GM19240 (cell line): ENCODE measurements at regions not wholly inside any gene's neighbourhood (a gene's known extent, or its start where the extent isn't known, plus 50 kb on each side); places are given as distances from the start of the nearest gene placed in this dataset.
A peak's percentile ranks its signal among the peaks of the same experiment; 100 is the strongest.

Experiments used
- DNase-seq: peaks from one replicate; pipeline ENCODE4 v3.0.0; 2011; ENCODE audit warnings: low spot score; ENCODE audit not compliant: insufficient read length

DNA sequence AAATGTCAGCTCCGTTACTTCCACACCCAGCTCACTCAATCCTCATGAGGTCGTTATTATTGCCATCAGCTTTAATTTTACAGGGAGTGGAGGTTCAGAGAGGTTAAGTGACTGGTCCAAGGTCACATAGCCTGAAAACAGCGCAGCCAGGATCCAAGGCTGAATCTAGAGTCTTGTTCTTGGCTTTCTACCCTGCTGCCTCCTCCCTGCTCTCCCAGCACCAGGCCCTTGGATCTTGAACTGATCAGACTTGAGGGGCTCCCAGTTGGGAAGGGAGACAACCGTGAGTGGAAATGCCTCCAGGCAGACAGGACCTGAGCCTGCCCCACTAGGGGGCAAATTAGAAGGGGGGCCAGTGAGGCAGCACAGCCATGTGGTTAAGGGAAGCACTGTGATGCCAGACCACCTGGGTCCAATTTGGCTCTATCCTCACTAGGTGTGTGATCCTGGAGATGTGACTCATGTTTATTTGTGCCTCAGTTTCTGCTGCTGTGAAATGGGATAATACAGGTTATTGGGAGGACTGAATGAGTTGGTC lies 135.6 kb upstream of the PTPN1 start:
- DNase-seq = no peak

DNA sequence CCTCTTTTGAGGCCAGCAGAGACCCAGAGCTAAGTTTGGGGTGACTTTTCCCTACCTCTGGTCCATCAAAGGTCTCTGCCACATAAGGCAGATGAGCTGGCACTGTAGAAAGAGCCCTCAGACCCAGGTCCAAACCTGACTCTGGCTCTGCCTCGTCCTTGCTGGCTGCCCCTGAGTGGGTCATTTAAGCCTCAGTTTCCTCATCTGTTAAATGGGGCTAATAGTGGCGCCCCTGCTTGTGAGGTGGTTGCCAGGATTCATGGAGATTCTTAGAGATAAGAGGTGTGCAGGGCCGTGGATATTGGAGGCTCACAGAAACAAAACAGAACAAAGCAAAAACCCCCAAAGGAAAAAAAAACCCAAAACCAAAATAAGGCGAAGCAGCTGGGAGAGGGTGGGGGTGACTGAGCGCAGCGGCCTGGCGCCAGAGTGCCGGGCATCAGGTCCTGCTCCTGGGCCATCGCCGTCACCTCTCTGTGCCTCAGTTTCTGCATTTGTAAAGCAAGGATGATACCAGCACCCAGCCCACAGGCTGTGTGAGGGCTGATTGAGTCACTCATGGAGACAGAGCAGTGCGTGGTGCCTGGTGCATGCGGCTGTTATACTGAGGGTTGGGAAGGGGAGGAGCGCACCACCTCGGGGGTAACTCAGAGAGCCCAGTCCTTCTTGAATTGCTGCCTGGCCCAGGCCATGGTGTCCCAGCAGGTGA lies 133.8 kb upstream of the PTPN1 start:
- DNase-seq = no peak

DNA sequence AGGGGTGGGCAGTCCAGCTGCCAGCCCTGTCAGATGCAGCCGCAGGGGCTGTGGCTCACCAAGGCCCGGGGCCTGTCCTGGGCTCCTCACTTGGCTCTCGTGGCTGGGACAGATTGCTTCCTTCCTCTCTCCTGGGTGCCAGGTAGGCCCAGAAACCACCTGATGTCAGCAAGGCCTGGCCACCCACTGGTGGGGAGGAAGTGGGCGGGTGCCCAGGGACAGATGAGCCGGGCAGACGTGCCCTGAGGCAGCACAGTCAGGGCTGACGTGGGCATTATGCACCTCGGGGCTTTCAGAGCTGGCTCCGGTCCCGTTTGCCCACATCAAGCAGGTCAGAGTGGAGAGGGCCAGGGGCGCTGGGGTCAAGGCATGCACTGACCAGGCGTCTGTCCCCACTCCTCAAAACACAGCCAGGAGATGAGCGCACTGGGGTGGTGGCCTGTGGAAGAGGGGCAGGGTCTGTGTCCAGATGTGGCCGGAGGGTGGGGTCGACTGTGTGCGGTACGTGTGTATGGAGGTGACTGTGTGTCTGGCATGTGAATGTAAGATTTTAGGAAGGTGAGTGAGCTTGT lies 133.2 kb upstream of the PTPN1 start:
- DNase-seq = no peak

DNA sequence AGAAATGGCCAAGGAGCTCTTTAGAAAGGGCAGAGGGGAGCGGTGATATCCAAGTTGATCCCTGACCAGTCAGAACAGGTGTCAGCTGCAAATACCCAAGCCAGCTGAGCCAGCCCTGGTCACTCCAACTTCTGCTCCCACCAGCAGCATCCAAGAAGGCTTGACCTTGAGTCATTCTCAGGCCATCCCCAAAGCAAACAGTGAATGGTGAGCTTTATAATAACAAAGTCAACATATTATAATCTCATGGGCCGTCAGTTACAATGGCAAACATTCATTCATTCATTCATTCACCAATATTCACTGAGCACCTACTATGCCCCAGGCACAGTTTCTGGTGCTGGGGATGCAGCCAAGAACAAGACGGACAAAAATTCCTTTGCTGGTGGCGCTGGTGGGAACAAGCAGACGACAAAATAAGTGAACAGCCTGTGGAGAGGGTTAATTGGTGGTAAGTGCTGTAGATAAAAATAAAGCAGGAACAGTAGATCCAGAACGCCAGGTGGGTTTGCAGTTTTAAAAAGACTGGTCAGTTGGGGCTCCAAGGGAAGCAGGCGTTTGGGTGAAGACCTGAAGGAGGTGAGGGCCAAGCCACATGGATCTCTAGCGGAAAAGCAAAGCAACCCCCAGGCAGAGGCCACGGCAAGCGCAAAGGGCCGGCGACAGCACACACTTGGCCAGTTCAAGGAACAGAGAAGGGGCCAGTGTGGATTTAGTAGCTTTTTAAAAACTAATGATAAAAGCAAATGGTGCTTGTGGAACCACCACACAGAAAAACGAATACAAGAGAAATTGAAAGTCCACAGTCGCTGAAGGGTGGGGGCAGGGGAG lies 131.8 kb upstream of the PTPN1 start:
- no peak for DNase-seq

DNA sequence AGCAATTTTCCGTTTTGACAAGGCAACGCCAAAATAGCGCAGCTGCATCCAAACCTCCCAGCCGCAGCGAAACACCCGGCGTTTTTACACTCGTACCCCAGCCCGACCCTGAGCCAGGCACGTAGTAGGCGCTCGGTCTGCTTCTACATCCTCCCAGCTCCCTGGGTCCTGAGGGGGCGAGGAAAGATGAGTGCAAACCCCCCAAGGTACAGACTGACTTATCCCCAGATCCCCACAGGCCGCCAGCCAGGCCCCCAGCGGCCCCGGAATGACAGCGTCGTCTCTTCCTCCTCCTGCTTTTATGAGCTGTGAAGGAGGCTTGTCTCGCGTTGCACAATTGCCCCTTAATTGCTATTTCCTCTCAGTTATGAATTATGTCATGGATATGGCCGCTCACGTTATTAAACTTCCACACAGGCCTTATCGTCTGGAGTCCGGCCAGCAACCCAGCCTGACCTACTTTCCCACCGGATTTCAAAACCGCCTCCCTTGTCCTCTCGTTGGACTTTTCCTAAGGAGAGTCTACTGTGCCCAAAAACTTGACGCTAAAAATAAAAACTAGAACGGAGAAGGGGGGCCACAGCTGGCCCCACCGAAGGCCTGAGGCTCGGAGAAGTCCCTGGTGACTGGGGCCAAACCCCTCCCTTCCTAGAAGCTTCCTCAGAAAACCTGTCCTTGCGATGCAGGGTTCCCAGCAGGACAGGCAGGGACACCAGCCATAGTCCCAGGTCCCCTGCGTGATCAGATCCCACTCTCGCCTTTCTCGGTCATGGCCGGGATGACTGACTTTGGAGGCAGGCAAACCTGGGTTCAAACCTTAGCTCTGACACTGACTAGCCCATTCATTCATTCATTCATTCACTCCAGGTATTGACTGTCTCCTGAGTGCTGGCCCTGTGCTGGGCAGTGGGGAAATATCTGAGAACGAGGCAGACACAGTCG lies 130.9 kb upstream of the PTPN1 start:
- DNase-seq = no peak

DNA sequence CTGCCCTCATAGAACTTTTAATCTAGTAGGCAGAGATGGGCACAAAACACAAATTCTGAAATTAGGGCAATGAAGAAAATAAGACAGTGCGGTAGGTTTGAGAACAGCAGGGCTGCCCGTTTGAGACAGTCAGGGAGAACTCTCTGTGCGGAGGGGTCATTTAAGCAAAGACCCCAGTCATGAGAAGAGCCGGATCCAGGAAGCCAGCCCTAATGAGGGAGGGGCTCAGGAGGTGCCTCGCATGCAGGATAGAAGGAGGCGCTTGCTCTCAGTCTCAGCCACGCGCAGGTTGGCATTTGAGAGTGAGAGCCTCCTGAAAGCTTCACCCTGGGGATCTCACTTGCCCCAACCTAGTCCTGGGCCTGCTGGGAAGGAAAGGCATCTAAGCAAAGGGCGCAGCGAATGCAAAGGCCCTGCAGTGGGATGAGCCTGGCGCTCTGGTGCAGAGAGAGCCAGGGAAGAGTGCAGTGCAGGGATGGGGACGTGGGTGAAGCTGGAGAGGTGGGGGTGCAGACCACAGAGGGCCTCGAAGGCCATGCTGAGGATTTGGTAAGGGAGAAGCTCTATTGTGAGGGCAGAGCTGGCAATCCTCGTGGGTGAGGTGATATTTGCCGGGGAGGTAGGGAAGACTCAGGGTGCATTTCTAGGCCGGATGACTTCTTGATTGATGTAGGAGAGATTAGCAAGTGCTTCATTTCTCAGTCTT lies 130.0 kb upstream of the PTPN1 start:
- no peak for DNase-seq

DNA sequence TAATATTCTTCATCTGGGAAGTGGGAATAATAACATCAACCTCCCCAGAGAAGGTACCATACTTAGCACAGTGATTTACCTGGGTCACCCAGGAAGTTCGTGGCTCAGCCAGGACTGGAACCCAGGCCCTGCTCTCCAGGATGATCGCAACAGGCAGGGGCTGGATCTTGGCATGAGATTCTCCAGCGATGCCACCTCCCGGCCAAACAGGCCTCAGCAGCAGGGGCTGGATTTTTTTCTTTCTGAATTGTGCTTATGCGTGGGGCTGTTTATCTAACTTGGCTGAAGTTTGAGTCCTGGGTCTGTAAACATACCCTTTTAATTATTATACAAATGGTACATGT lies 129.5 kb upstream of the PTPN1 start:
- DNase-seq = no peak

DNA sequence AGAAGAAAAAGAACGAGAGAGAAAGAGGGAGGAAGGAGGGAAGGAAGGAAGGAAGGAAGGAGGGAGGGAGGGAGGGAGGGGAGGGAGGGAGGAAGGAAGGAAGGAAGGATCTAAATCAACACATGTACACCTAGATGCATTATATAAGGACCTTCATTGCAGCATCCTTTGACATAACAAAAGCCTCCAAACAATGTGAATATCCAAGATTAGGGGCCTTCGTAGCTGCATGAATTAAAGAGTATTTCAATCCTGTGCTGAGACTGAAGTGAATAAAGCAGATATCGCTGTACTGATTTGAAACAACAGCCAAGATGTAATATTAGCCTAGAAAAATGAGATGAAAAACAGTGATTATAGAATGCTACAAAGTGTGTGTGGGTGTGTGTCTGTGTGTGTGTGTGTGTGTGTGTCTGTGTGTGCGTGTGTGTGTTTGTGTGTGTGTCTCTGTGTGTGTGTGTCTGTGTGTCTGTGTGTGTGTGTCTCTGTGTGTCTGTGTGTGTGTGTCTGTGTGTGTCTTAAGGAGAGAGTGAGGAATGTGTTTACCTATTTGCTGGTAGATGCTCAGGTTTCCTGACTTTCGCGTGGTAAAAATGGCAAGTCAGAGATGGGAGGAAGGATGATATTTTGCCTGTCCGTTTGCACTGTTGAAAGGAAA lies 129.0 kb upstream of the PTPN1 start:
- no peak for DNase-seq

DNA sequence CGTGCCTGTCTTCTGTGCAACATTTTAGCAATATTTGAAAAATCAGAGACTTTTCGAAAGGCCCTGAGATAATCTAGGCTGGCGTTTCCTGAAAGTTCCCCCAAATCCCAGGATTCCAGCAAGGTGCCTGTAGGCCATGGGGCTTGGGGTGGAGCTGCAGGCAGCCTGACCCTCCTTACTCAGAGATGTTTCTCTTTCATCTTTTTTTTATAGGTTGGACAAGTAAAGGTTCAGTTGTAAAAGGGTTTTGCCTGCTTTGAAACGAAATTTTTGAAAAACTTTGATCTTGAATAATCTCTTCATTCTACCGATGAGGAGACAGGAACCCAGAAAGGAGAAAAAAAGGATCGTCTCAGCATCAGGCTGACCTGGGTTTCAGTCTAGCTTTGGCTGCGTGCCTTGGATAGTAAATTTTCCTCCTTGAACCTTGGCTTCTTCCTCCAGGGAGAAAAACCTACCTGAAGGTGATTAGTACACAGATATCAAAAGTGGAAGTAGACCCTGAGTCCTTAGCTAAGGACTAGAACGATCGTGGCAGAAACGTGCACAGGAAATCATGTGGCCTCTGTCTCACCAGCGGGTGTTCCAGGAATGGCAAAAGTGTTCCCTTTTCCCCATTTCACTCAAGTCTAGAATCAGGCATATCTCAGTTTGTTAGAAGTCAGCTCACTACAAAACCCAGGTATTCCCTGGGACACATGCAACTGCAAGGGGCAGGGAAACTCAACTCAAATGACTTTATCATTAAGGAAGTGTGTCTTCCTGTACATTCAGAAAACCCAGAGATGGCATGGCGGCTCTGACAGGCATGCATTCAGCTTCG lies 128.2 kb upstream of the PTPN1 start:
- peak; percentile 64 for DNase-seq

DNA sequence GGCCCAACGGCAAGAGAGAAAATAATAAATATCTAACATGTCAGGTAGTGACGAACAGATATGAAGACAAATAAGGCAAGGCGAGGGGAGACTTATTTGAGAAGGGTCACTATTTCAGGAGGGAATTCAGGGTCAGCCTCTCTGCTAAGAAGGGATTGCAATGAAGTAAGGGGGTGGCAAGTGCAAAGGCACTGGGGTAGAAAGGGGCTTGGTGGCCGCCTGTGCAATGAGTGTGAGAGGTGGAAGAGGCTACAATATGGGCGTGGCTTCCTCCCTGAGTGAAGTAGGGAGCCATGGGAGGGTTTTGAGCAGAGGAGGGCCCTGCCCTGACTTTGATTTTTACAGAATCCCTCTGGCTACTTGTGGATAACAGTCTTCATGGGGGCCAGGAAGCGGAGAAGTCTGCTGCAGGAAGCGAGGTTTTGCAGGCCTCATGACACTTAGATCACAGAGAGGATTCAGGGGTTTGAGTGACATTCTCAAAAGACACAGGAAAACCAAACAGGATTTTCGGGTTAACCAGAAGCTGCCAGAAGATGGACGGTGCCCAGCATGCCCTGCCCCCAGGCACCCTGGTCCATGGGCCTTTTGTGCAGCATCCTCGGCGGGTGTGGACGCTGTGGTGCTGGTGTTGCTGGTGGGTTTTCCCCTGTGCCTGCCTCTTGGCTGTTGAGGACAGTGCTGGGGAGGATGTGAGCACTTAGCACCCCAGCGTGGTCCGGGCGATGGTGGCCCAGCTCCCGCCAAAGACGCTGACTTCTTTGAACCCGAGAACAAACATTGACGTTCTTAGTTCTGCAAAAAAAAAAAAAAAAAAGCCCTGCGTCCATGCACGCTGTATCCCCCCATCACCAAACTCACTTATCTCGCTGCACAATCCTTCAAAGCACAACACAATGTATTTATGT lies 124.2 kb upstream of the PTPN1 start:
- DNase-seq = no peak

DNA sequence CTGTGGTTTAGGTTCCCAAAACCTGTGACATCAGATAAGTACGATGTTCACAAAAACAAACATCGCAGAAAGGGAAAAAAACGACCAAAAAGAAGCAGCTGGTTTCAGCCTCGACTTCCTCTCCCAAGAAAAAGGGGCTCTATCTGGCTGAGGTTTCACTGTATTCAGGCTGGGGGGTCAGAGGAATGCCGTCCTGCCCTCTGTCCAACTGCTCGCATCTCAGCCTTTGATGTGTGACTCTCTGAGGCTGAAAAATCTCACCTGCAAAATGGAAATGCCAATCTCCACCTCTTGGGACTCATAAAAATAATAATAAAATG lies 123.6 kb upstream of the PTPN1 start:
- no peak for DNase-seq

DNA sequence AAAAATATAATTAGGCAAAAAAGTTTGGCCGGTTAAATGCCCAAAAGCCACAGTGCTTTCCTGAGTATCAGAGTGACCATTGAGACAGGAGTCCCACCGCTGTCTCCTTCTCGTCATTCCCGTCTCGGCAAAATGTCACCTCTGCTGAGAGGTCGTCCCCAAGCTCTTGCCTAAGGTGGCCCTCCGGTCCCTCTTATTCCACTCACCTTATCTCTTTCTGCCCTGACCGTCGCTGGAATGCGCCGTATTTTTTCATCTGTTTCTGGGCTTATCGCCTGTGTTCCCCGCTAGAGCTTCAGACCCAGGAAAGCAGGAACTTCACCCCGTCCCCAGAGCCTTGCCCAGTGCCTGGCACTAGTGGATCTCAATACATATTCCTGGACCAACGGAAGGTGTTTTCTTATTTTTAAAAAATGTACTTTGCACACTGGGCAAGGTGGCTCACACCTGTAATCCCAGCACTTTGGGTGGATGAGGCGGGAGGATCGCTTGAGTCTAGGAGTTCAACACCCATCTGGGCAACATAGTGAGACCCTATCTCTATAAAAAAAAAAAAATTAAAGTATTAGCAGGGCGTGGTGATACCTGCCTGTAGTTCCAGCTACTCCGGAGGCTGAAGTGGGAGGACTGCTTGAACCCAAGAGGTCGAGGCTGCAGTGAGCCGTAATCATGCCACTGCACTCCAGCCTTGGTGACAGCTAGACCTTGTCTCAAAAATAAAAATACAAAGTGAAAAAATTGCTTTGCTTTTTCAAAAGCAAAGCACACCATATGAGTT lies 122.8 kb upstream of the PTPN1 start:
- no peak for DNase-seq

DNA sequence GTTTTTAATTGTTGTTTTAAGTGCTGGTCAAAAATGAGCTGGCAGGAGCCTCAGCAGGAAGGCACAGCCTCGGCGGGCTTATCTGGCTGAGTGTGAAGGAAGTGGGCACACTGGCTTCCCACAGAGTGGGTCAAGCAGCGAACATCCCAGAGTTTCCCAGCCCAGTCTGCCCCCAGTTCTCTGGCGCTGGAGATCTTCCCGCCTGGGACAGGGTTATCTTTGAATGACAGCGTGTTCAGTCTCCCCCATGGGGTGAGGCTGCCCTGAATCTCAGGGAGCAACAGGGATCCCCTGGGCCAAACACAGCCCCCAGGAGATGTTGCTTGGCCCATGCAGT lies 122.2 kb upstream of the PTPN1 start:
- no peak for DNase-seq

DNA sequence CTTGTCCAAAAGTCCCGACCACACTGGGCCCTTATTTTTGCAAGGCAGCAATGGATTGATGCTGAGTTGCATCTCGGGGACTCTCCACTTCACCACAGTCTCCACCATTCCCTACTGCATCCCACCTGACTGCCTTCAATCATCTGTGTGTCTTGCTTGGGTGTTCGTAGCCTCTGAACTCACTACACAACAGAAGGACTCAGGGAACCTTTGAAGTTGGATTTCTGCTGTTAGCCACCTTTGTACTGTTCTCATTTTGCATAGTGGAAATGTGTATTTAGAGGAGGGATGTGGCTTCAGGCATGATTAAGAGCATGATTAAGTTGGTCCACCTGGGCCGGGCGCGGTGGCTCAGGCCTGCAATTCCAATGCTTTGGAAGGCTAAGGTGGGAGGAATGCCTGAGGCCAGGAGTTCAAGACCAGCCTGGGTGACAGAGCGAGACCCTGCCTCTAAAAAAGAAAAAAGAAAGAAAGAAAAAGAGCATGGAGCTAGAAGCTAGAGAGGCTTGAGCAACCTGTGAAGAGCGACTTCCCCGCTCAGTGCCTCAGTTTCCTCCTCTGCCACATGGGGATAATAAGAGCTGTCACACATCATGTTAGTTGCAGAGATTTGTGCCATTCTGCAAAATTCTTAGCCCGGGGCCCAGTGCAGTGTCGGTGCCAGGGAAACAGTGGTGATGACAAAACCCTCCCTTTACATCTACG lies 121.3 kb upstream of the PTPN1 start:
- no peak for DNase-seq

DNA sequence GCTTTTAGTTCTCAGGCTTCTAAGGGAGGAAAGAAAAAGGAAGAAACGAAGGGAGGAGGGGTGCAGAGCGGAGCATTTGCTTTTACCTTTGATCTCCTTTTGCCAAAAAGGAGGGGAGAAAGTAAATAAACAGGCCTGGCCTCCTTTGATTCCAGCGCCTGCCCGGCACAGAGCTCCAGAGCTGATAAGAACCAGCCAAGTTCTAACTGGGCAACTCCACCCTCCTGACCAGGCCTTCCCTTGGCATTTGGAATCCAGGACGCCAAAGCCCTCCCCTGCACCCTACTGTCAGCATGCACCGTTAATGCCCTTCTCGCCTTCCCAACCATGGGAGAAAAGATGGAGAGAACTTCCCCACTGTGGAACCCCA lies 120.8 kb upstream of the PTPN1 start:
- no peak for DNase-seq

DNA sequence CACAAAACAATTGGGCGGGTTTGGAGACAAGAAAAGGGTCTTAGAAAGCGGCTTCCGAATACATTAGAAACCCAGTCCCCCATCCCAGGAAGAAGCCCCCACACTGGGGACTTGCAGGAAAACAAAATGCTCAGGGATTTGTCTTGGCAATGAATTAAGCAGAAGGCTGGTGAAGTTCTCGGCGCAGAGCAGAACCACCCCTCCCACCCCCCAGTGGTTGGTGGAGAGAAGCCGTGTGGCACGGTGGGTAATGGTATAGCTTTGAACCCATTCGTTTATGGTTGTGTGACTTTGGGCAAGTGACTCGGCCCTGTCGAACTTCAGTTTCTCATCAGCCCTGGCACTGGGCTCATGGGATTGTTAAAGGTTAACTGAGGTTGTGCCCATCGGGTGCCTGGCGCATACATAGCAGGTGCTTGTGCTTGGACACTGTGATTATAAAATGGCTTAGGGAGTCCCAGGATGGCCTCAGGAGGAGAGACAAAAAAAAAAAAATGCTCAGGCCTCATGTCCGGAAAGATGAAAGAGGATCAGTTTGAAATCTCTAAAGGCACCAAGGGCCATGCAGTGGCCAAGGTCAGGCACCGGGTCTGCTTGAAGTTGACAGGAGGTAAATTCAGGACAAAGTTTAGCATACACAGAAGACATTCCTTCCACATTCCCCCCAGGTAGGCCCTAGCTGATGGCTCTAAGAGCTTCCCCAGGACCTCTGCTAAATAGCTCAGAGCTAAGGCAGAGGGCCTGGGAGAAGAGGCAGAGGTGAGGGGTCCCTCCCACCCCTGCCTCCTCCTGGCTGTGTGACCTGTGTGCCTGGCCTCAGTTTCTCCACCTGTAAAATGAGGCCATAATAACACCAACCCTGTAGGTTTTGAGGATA lies 120.1 kb upstream of the PTPN1 start:
- DNase-seq = no peak
